HG03025 (cell line): ENCODE measurements at regions not wholly inside any gene's neighbourhood (a gene's known extent, or its start where the extent isn't known, plus 50 kb on each side); places are given as distances from the start of the nearest gene placed in this dataset.

Experiments used
- ATAC-seq: cut with Tn5 transposase; IDR thresholded peaks from one replicate; pipeline ENCODE4 v1.9.1; 2021; ENCODE audit warnings: mild to moderate bottlenecking, moderate library complexity; ENCODE audit not compliant: unreplicated experiment, low FRiP score

DNA sequence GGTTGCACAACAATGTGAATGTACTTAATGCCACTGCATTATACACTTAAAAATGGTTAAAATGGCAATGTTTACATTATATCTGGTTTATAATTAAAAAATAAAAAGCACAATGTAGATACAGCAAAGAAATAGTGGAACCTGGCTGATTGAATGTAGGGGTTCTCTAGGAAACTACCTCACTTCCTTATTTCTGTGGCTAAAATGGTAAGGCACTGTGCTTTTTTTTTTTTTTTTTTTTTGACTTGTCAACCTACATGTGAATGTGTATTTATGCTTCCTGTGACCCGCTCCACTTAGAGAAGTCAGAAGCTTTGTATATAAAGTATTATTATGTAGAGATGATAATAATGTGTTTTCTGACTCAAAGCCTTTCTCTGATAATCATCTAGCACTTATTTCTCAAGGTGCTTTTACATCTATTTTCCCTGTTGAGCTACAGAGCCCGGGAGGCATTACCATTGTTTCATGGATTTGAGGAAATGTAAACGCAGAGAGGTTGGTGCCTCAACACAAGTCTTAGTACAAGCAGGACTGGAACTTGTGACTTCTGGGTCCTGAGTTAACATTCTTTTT is 55.0 kb downstream of the SOX4 start:
- no peak for ATAC-seq

DNA sequence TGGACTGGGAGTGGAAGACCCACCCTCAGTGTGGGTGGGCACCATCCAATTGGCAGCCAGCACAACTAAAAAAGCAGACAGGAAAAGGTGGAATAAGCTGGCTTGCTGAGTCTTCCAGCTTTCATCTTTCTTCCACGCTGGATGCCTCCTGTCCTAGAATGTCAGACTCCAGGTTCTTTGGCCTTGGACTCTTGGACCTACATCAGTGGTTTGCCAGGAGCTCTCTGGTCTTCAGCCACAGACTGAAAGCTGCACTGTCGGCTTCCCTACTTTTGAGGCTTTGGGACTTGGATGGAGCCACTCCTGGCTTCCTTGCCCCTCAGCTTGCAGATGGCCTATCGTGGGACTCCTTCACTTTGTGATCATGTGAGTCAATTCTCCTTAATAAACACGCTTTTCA is 59.8 kb downstream of the SOX4 start:
- no peak for ATAC-seq

DNA sequence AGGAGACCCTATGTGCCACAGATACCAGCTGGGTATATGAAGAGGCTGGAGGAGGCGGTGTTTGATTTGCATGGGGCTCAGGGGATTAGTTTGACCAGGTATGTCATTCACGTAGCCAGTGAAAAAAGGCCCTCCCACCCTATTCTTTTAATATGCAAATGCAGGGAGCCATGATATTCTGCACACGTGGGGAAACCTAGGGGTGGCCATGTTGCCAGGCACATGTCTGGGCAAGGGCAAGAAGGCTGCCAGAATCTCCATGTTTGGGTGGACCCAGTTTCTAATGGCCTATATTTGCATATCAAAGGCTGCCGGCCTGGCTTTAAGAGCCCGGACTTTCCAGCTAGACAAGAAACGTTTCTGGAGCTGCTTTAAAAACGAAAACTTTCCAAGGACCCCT is 60.4 kb downstream of the SOX4 start:
- no peak for ATAC-seq

DNA sequence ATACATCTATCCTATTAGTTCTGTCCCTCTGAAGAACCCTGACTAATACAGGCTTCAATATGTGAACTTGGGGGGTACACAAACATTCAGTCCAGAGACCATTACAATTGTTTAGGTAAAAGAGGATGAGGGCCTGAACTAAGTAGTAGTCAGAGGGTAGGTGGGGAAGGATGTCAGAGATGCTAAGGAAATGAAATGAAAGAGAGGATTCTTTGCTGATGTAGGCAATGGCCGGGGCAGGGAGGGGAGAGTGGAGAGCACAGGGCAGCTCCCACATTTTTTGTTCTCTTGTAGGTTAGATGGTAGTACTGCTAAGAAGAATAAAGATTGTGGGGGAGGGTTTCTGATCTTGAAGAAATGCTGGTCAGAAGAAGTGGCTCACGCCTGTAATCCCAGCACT is 60.8 kb downstream of the SOX4 start:
- ATAC-seq: no peak

DNA sequence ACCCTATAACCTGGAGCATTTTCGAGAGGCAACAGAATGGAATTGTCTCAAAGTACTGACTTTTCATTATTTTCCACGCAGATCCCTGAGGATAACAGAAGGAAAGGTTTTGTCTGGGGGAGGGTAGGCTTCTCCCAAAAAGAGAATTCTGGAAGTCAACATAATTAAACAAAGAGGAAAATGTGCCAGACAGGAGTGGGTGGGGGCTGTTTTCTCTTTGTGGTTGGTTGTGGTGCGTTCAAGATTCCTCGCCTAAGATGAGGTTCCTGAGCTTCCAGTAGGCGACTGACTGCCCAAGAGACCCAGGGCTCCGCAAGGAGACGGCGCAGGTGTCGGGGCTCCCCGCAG is 70.4 kb downstream of the SOX4 start:
- ATAC-seq: no peak

DNA sequence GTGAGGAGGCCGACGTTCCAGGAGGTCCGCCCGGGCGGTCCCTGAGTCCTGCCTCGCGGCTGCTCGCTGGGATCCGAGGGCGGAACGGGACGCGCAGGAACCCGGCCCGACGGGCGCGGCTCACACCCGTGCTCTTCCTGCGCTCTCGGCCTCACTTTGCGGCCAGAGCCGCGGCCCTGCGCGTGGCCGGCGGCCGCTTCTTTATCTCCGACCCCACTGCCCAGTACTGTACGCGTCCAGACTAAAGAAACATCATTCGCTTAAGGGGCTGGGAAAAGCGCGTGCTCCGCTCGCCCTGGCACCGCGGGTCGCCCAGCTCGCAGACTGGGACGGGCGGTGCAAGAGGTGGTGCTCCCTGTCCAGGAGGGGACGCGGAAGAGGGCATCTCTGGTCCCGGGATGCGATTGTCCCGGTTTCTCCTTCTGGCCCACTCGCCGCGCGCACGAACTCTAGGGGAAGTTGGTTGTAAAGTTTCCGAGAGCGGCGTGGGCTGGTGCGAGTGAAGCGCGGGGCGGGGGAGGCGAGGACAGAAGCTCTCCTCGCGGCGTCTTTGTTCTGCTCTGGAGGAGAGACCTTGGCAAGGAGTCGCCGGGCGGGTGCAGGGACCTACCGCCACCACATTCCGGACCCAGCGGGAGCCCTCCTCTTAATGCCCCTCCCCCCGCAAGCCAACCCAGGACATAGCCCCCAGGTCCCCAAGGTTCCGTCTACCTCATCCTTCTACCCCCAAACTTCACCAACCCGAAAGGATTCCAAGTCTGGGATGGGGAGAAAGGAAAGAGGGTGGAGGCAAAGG is 71.0 kb downstream of the SOX4 start:
- ATAC-seq: no peak

DNA sequence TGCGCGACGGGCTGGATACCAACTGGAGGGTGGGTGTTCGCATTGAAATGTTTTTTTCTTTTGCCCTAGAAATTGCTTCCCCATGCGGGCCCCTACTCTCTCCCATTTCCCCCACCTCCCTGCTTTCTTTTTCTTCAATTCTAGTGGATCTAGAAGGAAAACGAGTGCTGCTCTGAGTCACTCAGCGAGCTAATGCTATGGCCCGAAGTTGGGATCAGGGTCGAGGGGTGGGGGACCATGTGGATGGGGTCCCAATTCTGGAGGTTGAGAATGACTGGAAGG is 71.5 kb downstream of the SOX4 start:
- no peak for ATAC-seq

DNA sequence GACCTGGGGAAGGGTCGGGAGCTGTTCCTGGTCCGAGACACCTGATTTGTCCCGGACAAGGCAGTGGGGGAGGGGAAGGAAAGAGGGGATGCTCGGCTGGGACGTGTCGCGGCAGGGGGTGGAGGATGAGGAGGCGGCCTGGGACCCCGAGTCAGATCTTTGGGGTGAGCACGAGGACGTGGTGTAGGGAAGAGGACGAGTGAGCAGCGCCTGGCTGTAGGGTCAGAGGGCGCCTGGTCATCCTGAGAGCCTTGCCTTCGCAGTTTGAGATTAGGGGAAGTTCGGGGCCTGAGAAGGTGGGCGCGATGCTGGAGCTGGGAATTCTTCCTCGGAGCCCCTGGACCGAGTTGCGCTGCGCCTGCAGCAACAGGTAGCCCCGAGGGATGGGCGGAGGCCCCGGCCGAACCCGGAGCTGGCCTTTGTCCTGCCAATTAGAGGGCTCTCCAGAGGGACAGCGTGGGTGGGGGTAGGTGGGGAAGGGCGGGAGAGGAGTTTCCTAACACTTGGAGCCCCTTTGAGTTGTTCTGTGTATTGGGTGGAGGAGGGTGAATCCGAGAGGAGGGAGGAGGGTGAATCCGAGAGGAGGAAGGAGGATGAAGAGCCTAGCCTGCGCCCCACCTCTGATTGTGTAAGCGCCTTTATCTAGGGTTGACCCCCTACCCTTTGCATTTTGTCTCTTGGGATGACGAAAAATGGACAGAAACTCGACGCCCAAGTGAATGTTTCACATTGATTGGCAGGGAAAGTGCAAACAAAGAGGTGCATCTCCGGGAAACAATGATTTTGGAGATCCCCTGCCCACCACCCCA is 72.0 kb downstream of the SOX4 start:
- ATAC-seq: no peak

DNA sequence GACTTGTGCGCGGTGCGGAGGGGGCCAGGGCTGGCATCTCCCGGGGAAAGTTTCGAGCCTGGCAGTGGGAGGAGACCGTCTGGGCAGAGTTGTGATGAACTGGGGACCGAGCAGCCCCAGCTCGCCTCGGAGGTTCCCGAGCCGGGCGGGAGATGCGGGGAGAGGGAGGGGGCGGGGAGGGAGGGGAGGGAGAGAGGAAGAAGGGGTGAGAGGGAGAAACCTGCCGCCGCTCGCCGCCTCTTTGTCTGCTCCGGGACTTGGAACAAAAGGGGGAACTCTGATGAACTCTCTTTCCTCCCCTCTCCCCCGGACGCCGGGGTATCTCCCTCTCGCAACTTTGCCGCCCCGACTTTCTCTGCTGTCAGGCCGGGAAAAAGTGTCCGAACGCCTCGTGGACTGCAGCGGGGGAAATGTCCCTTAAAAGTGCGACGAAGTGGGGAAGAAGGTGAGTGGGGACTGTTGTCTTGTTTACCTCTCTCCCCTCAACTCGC is 72.7 kb downstream of the SOX4 start:
- no peak for ATAC-seq

DNA sequence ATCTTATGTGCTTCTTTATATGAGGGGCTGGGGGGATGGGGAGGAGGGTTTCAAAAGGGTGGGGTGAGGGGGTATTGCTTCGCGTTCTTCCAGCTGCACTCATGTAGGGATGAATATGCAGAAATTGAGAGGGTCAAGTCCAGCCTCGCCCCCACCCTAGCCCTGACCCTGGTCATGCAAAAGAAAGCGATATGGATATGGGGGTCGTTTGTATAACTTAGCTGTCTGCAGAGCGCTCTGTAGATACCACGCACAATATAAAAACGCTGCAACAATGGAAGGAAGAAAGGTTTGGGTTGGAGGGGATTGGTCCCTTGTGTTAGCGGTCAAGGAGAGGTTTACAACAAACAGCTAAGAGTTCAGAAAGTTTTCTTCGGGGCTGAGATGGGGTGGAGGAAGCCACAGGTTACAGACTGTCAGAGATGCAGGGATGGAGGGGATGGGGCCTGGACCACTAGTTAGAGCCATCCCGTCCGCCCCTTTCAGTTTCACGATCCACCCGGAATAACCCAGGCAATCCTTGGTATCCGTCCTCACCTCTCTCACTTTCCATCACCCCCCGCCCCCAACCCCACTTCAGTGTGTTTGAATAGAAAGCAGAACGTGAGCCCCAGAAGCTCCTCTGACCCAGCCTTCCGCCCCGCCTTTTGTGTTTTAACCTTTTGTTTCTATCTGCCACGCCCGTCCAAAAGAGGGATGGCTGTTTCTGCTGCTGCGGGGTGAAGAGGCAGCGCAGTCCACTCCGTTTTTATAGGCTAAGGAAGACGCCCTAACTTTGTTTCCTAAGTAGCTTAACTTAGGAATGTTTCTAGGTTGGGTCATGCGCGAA is 73.5 kb downstream of the SOX4 start:
- ATAC-seq: no peak

DNA sequence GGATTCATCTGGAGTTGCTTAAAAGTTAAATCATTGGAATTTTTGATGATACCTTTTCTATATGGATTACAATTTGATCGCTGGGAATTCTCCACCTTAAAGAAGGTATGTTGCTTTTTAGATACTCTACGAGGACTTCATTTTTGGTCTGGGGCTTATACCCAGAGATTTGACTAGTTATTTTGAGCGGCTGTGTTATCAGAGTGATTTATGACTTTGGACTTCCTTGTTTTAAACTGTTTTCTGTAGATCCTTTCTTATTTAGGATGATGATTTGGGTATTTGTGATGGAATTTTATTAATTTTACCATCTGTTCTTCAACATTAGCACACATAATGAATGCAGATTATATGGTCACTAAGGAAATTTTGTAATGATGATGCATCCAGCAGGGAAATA is 75.2 kb downstream of the SOX4 start:
- ATAC-seq: no peak

DNA sequence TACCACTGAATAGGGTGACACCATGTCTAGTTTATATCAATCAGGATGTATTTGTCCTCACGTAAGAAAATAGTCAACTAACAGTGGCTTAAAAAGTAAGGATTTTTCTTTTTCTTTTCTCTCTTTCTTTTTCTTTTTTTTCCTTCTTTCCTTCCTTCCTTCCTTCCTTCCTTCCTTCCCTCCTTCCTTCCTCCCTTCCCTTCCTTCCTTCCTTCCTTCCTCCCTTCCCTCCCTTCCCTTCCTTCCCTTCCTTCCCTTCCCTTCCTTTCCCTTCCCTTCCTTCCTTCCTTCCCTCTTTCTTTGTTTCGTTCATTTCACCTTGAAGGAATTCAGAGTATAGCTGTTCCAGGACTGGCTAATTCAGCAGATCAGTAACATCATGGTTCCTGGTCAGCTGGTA is 83.2 kb downstream of the SOX4 start:
- no peak for ATAC-seq

DNA sequence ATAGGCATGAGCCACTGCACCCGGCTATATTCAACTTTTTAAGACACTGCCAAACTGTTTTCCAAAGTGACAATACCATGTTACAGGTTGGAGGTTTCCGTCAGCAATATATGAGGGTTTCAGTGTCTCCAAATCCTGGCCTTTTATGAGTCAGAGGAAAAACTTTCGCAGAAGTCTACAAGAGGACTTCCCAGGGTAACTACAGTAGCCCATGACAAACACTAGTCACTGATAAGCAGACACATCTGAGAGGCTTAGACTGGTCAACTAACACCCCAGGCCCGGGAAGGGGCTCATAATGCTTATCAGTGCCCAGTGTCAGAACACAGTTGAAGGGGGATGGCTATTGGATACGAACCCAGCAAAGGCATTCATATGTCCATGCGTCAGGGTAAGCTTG is 85.4 kb downstream of the SOX4 start:
- ATAC-seq: no peak

DNA sequence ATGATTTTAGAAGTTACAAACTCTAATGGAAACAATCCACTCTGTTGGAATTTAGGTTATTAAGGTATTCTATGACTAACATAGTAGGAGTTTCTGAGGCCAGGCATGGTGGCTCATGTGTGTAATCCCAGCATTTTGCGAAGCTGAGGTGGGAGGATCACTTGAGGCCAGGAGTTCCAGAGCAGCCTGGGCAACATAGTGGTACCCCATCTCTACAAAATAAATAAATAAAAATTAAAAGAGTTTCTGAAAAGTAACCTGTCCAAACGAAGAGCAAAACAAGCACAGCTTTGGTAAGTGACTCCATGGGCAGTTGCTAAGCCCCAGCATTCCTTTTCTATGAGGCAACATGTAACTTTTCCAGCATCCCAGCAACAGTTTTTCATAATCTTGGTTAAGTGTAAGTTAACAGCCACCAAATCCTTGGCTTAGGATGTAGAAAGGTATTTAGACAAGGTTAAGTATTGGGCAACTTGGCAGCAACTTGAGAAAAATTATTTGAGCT is 86.3 kb downstream of the SOX4 start:
- ATAC-seq: no peak

DNA sequence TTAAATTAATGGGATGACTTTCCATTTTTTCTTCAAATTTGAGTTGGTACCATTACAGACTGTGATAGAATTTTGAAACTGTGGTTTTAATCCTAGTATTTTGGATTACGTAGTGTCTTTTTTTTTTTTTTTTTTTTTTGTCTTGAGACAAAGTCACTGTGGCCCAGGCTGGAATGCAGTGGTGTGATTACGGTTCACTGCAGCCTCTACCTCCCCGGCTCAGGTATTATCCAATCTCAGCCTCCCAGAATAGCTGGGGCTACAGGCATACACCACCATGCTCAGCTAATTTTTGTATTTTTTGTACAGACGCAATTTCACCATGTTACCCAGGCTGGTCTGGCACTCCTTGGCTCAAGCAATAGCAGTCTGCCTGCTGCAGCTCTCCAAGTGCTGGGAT is 87.1 kb downstream of the SOX4 start:
- ATAC-seq: no peak

DNA sequence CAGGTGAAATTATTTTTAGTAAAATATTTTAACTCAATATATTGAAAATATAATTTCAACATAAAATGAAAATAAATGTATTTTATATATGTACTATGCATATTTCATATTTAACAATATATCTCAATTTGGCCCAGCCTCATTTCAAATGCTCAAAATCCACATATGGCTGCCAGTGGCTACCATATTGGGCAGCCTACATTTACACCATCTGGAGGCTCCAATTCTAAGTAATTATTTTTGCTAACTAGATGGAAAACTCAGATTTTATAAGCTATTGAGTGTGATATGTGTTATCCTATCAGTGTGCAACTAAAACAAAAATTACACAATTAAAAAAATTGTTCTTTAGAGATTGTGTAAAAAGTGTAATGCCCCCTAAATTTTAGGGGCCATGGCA is 96.9 kb downstream of the SOX4 start:
- no peak for ATAC-seq

DNA sequence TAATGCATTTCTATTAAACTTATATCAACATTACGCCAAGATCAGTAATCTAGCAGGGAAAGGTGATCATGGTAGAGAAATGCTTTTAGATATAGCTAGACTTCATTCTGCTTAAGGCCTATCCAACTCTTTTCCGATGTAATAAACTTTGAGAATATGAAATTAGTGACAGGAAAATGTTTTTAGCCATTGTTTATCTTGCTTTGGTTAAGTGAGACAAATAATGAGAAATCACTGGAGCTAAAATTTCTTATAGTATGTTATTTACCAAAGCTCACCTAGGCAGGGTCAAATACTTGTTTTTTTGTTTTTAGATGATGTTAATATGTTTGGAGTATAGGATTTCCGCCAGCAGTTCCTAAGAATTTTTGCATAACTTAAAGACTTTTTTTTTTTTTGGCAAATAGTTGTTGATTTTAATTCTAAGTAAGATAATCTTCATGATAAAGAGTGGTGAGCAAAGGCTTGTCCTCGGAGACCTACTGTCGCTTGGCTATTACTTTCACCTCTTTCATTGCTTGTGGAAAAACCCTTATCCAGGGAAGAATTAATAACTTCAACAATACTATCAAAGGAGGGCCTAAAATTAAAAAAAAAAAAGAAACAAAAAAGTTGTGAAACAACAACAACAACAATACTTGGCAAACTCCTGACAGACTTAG is 98.3 kb downstream of the SOX4 start:
- ATAC-seq: no peak

DNA sequence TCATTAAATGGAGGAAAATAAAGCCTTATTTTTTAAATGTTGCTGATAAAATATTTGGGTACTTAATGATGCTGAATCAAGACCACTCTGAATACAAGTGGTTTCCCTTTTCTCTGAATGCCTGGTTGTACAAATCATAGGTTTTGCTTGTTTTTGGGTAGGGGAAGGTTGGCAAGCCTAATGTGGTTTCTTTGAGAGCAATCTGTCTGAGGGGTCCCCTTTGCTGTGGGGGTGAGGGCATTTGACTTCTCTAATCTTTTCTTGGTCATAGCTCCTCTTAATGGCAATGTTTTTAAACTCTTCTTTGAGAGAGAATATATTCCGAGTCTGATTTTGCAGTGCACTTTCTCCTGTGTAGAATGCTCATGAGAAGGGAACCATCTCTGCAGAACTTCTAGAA is 99.2 kb downstream of the SOX4 start:
- no peak for ATAC-seq

DNA sequence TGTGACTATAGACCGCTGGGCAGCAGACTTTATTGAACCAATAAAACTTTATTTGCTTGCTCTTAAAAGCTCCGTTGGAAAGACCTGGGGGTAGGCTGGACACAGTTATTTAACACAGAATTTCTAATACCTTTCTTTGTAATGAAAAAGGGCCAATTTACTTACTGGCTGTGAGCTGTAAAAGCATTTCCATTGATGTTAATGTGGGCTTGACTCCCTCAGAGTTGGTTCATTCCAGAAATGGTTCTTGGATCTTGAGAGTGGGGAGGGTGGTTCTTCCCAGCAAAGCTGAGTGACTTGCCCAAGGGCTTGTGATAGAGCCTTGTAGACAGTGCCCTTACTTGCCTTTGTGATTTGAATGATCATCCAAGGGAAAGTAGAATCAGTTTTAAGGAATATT is 100.6 kb downstream of the SOX4 start:
- no peak for ATAC-seq
